Choroid plexus epithelial cell (primary cell): ENCODE measurements at regions not wholly inside any gene's neighbourhood (a gene's known extent, or its start where the extent isn't known, plus 50 kb on each side); places are given as distances from the start of the nearest gene placed in this dataset.

Experiments used
- DNase-seq: peaks from one replicate; pipeline ENCODE4 v3.0.0-alpha.2; 2010; ENCODE audit warnings: low read depth
- H3K4me3 ChIP-seq: 2 replicates; pipeline ENCODE4 v1.5.1; 2011; ENCODE audit warnings: low read depth, mild to moderate bottlenecking, control low read depth, low read length, moderate library complexity
- CTCF ChIP-seq: conservative IDR thresholded peaks from 2 replicates; pipeline ENCODE4 v1.5.1; 2011; ENCODE audit warnings: low read depth, mild to moderate bottlenecking, control low read depth, inconsistent platforms, low read length, moderate library complexity

- DNase-seq, result no peak
- no peak for TF ChIP-seq CTCF
- H3K4me3 ChIP-seq, result no peak overlapping the region
These were observed 135.6 kb downstream of the ANKRD60 start for GRCh38 chr20:58092871-58093270.

DNA sequence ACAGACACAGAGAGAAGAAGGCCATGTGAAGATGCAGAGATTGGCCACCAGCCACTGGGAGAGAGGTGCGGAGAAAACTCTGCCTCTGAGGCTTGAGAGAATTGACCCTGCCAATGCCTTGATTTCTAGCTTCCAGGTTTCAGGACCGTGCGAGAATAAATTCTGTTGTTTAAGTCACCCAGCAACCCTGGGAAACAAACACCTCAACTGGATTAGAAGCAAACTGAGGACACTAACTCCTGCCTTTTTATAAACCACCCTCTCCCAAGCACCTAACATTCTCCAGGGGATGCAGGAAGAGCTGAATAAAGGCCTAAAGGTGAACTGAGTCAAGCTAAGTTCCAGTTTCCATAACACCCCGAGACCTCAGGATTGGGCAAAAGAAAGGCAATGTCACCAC lies 136.1 kb downstream of the ANKRD60 start:
- no peak for DNase-seq
- no peak for TF ChIP-seq CTCF

DNA sequence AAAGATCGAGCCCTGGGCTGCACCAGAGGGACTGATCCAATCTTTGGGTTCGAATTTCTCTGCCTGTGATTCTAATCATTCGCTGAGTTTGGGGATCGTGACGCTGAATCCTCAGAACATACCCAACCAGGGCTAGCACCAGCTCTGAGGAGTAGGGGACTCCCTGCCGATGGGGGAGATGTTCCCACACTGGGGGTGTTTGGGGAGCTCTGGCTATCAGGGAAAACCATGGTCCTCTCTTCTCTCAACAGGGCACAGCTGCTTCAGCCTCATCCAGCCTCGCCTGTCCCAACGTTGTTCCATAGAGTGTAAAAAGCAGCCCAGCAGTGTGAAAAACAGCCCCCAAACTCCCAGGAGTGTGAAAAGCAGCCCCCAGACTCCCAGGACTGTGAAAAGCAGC lies 136.6 kb downstream of the ANKRD60 start:
- DNase-seq, result no peak
- TF ChIP-seq CTCF, result no peak
- no peak overlapping the region for H3K4me3 ChIP-seq

More for the DNA sequence above, 136.1 kb downstream of the ANKRD60 start:
- no peak overlapping the region for H3K4me3 ChIP-seq

DNA sequence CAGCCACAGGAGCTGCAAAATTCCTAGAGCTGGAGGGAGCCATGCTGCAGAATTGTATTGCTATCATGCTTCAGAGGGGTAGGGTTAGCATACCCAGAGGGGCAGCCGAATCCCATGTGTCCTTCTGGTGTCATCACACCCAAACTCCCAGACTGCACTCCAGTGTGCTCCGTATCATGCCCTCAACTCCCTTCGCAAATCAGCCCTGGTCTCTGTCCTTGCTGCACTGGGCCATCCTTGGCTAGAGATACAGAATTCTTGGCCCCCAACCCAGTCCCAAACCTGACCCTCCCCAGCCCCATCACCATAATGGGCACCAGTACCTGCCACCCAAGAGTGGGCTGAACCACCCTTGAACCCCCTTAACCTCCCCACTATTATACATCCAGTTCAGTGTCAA lies 138.3 kb downstream of the ANKRD60 start:
- no peak for DNase-seq
- H3K4me3 ChIP-seq, result no peak overlapping the region
- TF ChIP-seq CTCF, result no peak

GRCh38 chr20:58088625-58089024 lies 139.8 kb downstream of the ANKRD60 start:
- no peak for TF ChIP-seq CTCF
- no peak for DNase-seq
- no peak overlapping the region for H3K4me3 ChIP-seq

DNA sequence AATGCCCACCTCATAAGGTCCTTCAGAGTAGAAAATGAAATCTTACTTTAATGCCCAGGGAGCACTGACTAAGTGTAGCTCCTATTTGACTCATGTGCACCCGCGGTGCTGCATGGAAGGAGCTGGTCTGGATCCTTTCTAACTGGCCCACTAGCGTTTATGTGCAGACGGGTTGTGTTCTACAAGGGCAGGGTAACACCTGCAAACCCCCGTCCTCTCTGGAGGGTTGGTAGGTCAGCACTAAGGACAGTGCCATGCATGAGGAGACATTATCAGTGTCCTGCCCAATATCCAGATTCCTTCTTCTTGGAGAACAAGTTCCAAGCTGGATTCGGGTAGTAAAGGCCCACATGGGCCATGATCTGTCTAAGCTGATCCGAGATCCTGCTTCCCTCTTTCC lies 140.3 kb downstream of the ANKRD60 start:
- DNase-seq, result no peak
- no peak overlapping the region for H3K4me3 ChIP-seq
- TF ChIP-seq CTCF, result no peak

DNA sequence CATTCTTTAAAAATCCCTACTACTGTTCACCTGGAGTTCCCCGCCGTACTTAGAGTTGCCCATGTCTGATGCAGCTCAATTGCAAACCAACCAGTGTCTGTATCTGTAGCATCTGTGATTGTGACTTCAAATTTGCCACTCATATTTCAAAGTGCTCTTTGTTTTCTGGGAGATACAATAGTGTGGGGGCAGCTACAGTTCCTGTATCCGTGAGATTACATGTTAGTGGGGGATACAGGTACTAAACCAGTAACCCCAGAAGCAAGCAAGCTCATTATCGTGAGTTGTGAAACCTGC lies 140.9 kb downstream of the ANKRD60 start:
- no peak for TF ChIP-seq CTCF
- no peak overlapping the region for H3K4me3 ChIP-seq
- DNase-seq, result no peak
